ENCODE measurements at regions not wholly inside any gene's neighbourhood (a gene's known extent, or its start where the extent isn't known, plus 50 kb on each side); places are given as distances from the start of the nearest gene placed in this dataset.
"Not testable (repeated sequence)": the region's sequence is repeated elsewhere in the genome, so short reads cannot be mapped to it uniquely, and the experiment has no call there.

GRCh38 chr2:39487398-39488250 lies 50.5 kb upstream of the MAP4K3 start:
- DNase-seq (ENCODE audit: low read depth), result no peak

- DNase-seq (ENCODE audit: low read depth), result no peak
These were observed 51.4 kb upstream of the MAP4K3 start for GRCh38 chr2:39488450-39488849.

GRCh38 chr2:39490586-39490985 lies 53.5 kb upstream of the MAP4K3 start:
- no peak for DNase-seq (ENCODE audit: low read depth)

GRCh38 chr2:39491653-39492052 lies 54.6 kb upstream of the MAP4K3 start:
- DNase-seq (ENCODE audit: low read depth), result no peak

- DNase-seq (ENCODE audit: low read depth), result no peak
These were observed 55.1 kb upstream of the MAP4K3 start for GRCh38 chr2:39492095-39492590.

- DNase-seq (ENCODE audit: low read depth), result no peak
These were observed 55.6 kb upstream of the MAP4K3 start for GRCh38 chr2:39492716-39493115.

GRCh38 chr2:39494784-39495251 lies 57.7 kb upstream of the MAP4K3 start:
- no peak for DNase-seq (ENCODE audit: low read depth)

GRCh38 chr2:39497082-39497801 lies 60.2 kb upstream of the MAP4K3 start:
- DNase-seq (ENCODE audit: low read depth), result no peak

GRCh38 chr2:39498176-39498575 lies 61.1 kb upstream of the MAP4K3 start:
- DNase-seq (ENCODE audit: low read depth), result not testable (repeated sequence)

- DNase-seq (ENCODE audit: low read depth), result no peak
These were observed 61.7 kb upstream of the MAP4K3 start for GRCh38 chr2:39498786-39499185.

- no peak for DNase-seq (ENCODE audit: low read depth)
These were observed 62.3 kb upstream of the MAP4K3 start for GRCh38 chr2:39499336-39499735.

- DNase-seq (ENCODE audit: low read depth), result no peak
These were observed 64.3 kb upstream of the MAP4K3 start for GRCh38 chr2:39501412-39501811.

- DNase-seq (ENCODE audit: low read depth), result no peak
These were observed 66.2 kb upstream of the MAP4K3 start for GRCh38 chr2:39503277-39503676.

- no peak for DNase-seq (ENCODE audit: low read depth)
These were observed 67.8 kb upstream of the MAP4K3 start for GRCh38 chr2:39504790-39505335.

- no peak for DNase-seq (ENCODE audit: low read depth)
These were observed 69.1 kb upstream of the MAP4K3 start for GRCh38 chr2:39506215-39506614.

- DNase-seq (ENCODE audit: low read depth), result no peak
These were observed 71.1 kb upstream of the MAP4K3 start for GRCh38 chr2:39508198-39508597.

GRCh38 chr2:39510140-39510539 lies 73.1 kb upstream of the MAP4K3 start:
- no peak for DNase-seq (ENCODE audit: low read depth)

- no peak for DNase-seq (ENCODE audit: low read depth)
These were observed 74.1 kb upstream of the MAP4K3 start for GRCh38 chr2:39511219-39511604.

- DNase-seq (ENCODE audit: low read depth), result no peak
These were observed 74.7 kb upstream of the MAP4K3 start for GRCh38 chr2:39511605-39512433.

GRCh38 chr2:39512434-39512935 lies 75.4 kb upstream of the MAP4K3 start:
- no peak for DNase-seq (ENCODE audit: low read depth)

GRCh38 chr2:39512941-39513340 lies 75.9 kb upstream of the MAP4K3 start:
- no peak for DNase-seq (ENCODE audit: low read depth)

All from forelimb muscle (tissue), 1 donor.